Loucy (cell line): ENCODE measurements at regions not wholly inside any gene's neighbourhood (a gene's known extent, or its start where the extent isn't known, plus 50 kb on each side); places are given as distances from the start of the nearest gene placed in this dataset.

Experiments used
- CTCF ChIP-seq: fragments of 200-600 bp; sonication (generic); conservative IDR thresholded peaks from 2 replicates; pipeline ENCODE4 v1.5.1; 2014; ENCODE audit warnings: mild to moderate bottlenecking, antibody characterized with exemption, low read length
- EZH2phosphoT487 ChIP-seq: fragments of 200-600 bp; IDR thresholded peaks from 2 replicates; pipeline ENCODE4 v1.6.1; 2018; ENCODE audit warnings: antibody characterized with exemption, mild to moderate bottlenecking, moderate library complexity, borderline replicate concordance

- TF ChIP-seq CTCF (0 out of 2 replicates have a peak, but pooled peaks have one; percentile 10), EZH2phosphoT487 (no peak)
Measured at GRCh38 chr11:33532257-33532656, 168.4 kb downstream of the C11orf91 start.
